ENCODE measurements at regions not wholly inside any gene's neighbourhood (a gene's known extent, or its start where the extent isn't known, plus 50 kb on each side); places are given as distances from the start of the nearest gene placed in this dataset.
A peak's percentile ranks its signal among the peaks of the same experiment; 100 is the strongest.
"Not testable (repeated sequence)": the region's sequence is repeated elsewhere in the genome, so short reads cannot be mapped to it uniquely, and the experiment has no call there.

DNA sequence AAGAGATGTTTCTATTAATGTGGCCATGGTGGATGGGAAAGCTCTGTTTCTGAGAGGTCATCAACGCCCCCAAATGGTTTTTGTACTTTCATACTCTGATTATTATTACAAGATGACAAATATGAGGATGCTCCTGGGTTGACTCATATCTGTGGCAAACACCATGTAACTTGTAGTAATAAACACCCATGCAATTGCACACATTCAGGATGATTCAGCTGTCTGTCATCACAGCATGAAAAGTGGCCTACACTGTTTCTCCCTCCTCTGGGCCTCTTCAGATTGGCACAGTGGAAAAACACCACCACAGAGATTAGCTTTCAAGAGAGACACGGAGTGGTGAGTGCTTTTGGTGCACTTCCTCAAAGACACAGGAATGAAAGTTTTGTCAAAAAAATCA, 85.4 kb downstream of the MTNR1B start:
- DNase-seq (ENCODE audit: insufficient read length, low spot score, missing footprints): peak; percentile 85
- no peak overlapping the region for H2AFZ ChIP-seq (ENCODE audit: low read length)
- peak overlapping the region; percentile 30 for H3K4me2 ChIP-seq (ENCODE audit: insufficient read depth, low read length)
- no peaks in the 10 kb centered on the region for H3K9me3 ChIP-seq (ENCODE audit: low read depth, low read length)
- no peaks in the 10 kb centered on the region for H3K79me2 ChIP-seq (ENCODE audit: insufficient read depth, low read length)
- H3K4me1 ChIP-seq (ENCODE audit: insufficient read depth, low read length): peaks cover 21% of the 10 kb centered on the region
- no peak overlapping the region for H3K4me3 ChIP-seq (ENCODE audit: insufficient read depth, low read length)
- H4K20me1 ChIP-seq (ENCODE audit: insufficient read depth, low read length): no peaks in the 10 kb centered on the region
- TF ChIP-seq, protein P1, sequence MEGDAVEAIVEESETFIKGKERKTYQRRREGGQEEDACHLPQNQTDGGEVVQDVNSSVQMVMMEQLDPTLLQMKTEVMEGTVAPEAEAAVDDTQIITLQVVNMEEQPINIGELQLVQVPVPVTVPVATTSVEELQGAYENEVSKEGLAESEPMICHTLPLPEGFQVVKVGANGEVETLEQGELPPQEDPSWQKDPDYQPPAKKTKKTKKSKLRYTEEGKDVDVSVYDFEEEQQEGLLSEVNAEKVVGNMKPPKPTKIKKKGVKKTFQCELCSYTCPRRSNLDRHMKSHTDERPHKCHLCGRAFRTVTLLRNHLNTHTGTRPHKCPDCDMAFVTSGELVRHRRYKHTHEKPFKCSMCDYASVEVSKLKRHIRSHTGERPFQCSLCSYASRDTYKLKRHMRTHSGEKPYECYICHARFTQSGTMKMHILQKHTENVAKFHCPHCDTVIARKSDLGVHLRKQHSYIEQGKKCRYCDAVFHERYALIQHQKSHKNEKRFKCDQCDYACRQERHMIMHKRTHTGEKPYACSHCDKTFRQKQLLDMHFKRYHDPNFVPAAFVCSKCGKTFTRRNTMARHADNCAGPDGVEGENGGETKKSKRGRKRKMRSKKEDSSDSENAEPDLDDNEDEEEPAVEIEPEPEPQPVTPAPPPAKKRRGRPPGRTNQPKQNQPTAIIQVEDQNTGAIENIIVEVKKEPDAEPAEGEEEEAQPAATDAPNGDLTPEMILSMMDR (IDR thresholded peaks at IDR 0.05; ENCODE audit: extremely low read depth, low read depth, low read length): no peak
- peak overlapping the region; percentile 24 for H3K27ac ChIP-seq (ENCODE audit: low read depth, low read length)
- H3K36me3 ChIP-seq (ENCODE audit: insufficient read depth, low read length): no peaks in the 10 kb centered on the region
- peaks cover 5% of the 10 kb centered on the region for H3K27me3 ChIP-seq (ENCODE audit: insufficient read depth, low read length)

DNA sequence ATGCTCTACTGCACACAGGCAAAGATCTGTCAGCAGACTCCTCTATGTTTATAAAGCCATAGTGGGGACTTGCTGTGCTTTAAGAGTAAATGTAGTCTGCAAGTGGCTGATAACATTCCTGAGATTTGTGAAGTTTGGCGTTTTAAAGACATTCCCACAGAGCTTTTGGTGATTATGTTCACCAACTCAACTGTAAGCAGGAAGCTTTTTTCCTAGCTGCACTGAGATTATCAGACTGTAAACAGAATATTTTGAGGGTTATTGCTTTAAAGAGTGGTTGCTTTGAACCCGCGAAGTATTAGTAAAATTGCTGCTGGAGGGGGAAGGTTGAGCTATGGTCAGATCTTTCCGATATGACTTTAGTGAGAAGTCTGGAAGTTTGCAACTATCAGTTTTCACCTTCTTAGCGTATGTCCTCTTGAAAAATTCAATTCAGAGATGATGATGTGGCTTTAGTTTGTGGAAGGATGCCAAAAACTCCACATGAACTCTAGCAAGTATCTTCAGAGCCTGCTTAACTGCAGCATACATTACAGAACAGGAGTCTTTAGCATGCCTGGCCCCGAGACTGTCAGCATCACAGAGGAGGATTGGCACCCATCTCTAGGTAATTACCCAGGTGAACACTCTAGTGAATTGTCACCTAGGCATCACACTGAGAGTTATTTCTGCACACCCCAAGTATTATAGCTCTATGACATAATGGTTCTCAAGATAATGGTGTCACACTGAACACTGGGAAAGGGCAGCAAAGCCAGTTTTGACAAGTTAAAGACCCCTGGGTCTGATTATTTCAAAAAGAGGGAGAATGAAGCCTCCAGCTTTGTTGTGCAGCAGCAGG, 89.9 kb downstream of the MTNR1B start:
- Histone ChIP-seq H3K27me3 (ENCODE audit: insufficient read depth, low read length) (no peaks in the 10 kb centered on the region), H3K79me2 (ENCODE audit: insufficient read depth, low read length) (no peaks in the 10 kb centered on the region), H3K4me3 (ENCODE audit: insufficient read depth, low read length) (no peak overlapping the region), H3K27ac (ENCODE audit: low read depth, low read length) (no peak overlapping the region), H3K36me3 (ENCODE audit: insufficient read depth, low read length) (no peaks in the 10 kb centered on the region), H3K4me2 (ENCODE audit: insufficient read depth, low read length) (no peak overlapping the region), H3K9me3 (ENCODE audit: low read depth, low read length) (no peaks in the 10 kb centered on the region), H3K4me1 (ENCODE audit: insufficient read depth, low read length) (peaks cover 10% of the 10 kb centered on the region), H4K20me1 (ENCODE audit: insufficient read depth, low read length) (no peaks in the 10 kb centered on the region), H2AFZ (ENCODE audit: low read length) (peak overlapping the region; percentile 20)
- TF ChIP-seq, protein P1 (IDR thresholded peaks at IDR 0.05; ENCODE audit: extremely low read depth, low read depth, low read length): no peak
- DNase-seq (ENCODE audit: insufficient read length, low spot score, missing footprints): no peak

DNA sequence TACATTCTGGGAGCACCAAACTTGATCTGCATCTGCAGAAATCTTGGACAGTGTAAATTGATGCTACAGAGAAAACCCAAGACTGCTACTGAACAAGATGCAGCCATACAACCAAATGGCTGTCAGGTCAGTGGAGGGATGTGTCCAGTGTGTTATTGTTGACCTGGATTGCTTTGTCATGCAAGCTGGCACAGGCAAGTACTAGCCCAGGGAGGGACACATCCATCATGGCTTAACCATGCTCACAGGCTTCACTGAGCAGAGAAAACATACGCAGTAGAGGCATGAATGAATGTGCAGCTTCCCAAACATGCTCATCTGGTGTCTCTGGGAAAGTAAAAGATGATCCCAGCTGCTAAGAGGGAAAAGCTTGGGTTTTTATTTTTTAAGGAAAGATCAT, 93.6 kb downstream of the MTNR1B start:
- Histone ChIP-seq H3K4me3 (ENCODE audit: insufficient read depth, low read length) (no peak overlapping the region), H2AFZ (ENCODE audit: low read length) (no peak overlapping the region), H3K9me3 (ENCODE audit: low read depth, low read length) (no peaks in the 10 kb centered on the region), H3K4me2 (ENCODE audit: insufficient read depth, low read length) (no peak overlapping the region), H3K27me3 (ENCODE audit: insufficient read depth, low read length) (no peaks in the 10 kb centered on the region), H4K20me1 (ENCODE audit: insufficient read depth, low read length) (no peaks in the 10 kb centered on the region), H3K36me3 (ENCODE audit: insufficient read depth, low read length) (no peaks in the 10 kb centered on the region), H3K27ac (ENCODE audit: low read depth, low read length) (no peak overlapping the region), H3K79me2 (ENCODE audit: insufficient read depth, low read length) (no peaks in the 10 kb centered on the region), H3K4me1 (ENCODE audit: insufficient read depth, low read length) (peaks cover 2% of the 10 kb centered on the region)
- no peak for DNase-seq (ENCODE audit: insufficient read length, low spot score, missing footprints)
- TF ChIP-seq, protein P1 (IDR thresholded peaks at IDR 0.05; ENCODE audit: extremely low read depth, low read depth, low read length): no peak

DNA sequence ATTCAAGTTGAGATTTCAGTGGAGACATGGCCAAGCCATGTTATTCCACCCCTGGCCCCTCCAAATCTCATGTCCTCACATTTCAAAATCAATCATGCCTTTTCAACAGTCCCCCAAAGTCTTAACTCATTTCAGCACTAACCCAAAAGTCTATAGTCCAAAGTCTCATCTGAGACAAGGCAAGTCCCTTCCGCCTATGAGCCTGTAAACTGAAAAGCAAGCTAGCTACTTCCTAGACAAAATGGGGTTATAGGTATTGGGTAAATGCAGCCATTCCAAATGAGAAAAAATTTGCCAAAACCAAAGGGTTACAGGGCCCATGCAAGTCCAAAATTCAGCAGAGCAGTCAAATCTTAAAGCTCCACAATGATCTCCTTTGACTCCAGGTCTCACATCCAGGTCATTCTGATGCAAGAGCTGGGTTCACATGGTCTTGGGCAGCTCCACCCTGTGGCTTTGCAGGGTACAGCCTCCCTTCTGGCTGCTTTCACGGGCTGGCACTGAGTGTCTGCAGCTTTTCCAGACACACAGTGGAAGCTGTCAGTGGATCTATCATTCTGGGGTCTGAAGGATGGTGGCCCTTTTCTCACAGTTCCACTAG, 95.7 kb downstream of the MTNR1B start:
- not testable (repeated sequence) for DNase-seq (ENCODE audit: insufficient read length, low spot score, missing footprints)
- TF ChIP-seq, protein P1 (IDR thresholded peaks at IDR 0.05; ENCODE audit: extremely low read depth, low read depth, low read length): peak; percentile 50

More for the DNA sequence above, 95.7 kb downstream of the MTNR1B start:
- not testable (repeated sequence) for H3K4me2 ChIP-seq (ENCODE audit: insufficient read depth, low read length); H3K79me2 ChIP-seq (ENCODE audit: insufficient read depth, low read length); H3K36me3 ChIP-seq (ENCODE audit: insufficient read depth, low read length); H2AFZ ChIP-seq (ENCODE audit: low read length); H3K9me3 ChIP-seq (ENCODE audit: low read depth, low read length); H3K27ac ChIP-seq (ENCODE audit: low read depth, low read length); H3K27me3 ChIP-seq (ENCODE audit: insufficient read depth, low read length); H3K4me3 ChIP-seq (ENCODE audit: insufficient read depth, low read length); H3K4me1 ChIP-seq (ENCODE audit: insufficient read depth, low read length); H4K20me1 ChIP-seq (ENCODE audit: insufficient read depth, low read length)

Data from osteoblast (primary cell).